ENCODE measurements at regions not wholly inside any gene's neighbourhood (a gene's known extent, or its start where the extent isn't known, plus 50 kb on each side); places are given as distances from the start of the nearest gene placed in this dataset.
"Not testable (repeated sequence)": the region's sequence is repeated elsewhere in the genome, so short reads cannot be mapped to it uniquely, and the experiment has no call there.

DNA sequence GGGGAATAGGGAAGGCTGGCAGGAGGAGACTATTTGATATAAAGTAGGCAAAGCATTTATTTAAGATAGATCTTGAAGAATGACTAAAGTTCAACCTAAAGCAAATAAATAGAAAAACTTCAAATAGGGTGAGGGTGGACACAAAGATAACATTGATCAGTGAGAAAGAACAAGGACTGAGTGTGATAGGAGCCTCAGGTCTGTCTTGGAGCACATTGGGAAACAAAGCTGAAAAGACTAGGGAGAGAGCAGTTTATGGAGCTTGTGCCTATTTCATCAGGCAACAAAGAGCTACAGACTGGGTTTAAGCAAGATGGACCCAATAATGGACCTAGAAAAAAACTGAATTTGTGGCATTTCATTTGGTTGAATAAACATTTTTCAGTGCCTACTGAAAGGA lies 425.6 kb downstream of the SMARCA1 start:
- no peak for DNase-seq (ENCODE audit: low read depth)
- TF ChIP-seq, protein P1, sequence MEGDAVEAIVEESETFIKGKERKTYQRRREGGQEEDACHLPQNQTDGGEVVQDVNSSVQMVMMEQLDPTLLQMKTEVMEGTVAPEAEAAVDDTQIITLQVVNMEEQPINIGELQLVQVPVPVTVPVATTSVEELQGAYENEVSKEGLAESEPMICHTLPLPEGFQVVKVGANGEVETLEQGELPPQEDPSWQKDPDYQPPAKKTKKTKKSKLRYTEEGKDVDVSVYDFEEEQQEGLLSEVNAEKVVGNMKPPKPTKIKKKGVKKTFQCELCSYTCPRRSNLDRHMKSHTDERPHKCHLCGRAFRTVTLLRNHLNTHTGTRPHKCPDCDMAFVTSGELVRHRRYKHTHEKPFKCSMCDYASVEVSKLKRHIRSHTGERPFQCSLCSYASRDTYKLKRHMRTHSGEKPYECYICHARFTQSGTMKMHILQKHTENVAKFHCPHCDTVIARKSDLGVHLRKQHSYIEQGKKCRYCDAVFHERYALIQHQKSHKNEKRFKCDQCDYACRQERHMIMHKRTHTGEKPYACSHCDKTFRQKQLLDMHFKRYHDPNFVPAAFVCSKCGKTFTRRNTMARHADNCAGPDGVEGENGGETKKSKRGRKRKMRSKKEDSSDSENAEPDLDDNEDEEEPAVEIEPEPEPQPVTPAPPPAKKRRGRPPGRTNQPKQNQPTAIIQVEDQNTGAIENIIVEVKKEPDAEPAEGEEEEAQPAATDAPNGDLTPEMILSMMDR (conservative IDR thresholded peaks at IDR 0.05; ENCODE audit: control insufficient read depth, insufficient read depth, low read depth, low read length) = no peak
- no peak overlapping the region for H3K4me3 ChIP-seq (ENCODE audit: control insufficient read depth, low read depth, low read length)

DNA sequence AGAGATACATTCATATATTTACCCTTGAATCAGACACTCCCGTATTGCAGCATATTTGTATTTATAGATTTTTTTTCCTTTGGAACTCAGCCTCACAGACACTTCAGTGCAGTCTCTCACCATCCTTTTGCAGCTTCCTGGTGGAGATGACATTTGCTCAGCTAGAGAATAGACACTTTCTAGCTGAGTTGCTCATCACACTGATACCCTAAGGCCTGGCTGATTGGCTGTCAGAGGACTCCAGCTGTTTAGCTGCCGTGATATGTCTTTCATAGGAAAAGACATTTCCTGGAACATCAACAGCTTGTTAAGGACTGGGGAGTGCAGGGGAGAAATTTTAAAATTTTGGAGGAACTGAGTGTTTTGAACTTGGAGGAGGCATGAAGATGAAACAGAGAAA lies 429.6 kb downstream of the SMARCA1 start:
- TF ChIP-seq, protein P1 (conservative IDR thresholded peaks at IDR 0.05; ENCODE audit: control insufficient read depth, insufficient read depth, low read depth, low read length) = no peak
- no peak overlapping the region for H3K4me3 ChIP-seq (ENCODE audit: control insufficient read depth, low read depth, low read length)
- DNase-seq (ENCODE audit: low read depth) = no peak

DNA sequence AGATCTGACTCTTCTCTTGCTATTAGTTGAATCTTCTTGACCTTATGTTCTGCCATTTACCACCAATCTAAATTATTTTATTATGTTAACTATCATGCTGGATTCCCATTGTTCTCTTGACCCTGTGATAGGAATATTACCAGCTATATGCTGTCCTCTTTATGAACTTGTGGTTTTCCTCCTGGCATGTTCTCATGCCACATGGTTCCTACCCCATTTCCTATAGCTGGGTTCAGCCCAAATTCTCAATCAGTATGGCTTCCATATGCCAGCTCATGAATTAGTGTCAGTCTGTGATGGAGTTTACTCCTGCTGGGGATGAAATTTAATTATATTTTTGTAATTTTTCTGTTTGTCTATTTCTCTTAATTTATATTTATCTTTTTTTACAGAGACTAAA lies 430.5 kb downstream of the SMARCA1 start:
- TF ChIP-seq, protein P1 (conservative IDR thresholded peaks at IDR 0.05; ENCODE audit: control insufficient read depth, insufficient read depth, low read depth, low read length) = no peak
- DNase-seq (ENCODE audit: low read depth) = no peak
- H3K4me3 ChIP-seq (ENCODE audit: control insufficient read depth, low read depth, low read length) = no peak overlapping the region

DNA sequence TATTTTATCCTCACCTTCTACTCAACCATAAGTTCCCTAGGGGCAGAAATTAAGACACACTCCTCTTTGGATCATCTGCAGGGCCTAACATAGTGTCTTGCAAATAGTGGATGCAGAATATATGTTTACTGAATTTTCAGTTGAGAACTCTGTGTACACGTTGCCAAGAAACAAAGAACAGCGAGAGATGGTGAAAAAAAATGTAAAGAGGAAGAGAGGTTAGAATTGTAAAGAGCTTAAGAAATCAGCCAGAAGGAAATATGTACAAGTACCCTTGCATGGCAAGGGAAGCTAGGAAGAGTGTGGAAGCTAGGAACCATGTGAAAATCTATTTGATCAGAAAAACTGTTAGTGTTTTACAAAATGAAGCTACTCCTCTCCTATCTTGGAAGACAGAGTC lies 431.0 kb downstream of the SMARCA1 start:
- DNase-seq (ENCODE audit: low read depth) = no peak
- H3K4me3 ChIP-seq (ENCODE audit: control insufficient read depth, low read depth, low read length) = no peak overlapping the region
- TF ChIP-seq, protein P1 (conservative IDR thresholded peaks at IDR 0.05; ENCODE audit: control insufficient read depth, insufficient read depth, low read depth, low read length) = no peak

DNA sequence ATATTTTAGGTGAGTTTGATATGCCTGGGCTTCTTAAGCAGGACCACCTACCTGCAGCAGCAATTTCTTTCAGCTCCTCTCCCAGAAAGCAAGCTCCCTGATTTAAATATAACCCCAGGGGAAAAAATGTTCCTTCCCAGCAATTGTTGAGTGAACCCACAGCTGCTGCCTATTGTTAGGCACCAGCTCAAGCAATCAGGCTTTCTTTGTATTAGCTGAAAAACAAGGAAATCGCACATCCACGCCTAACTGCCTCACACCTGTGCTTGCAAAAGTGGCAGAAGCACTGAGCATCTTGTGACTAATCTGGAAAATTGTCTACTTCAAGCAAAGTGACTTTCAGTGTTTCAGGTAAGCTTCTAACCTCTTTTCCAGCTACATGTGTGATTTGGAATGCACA lies 432.2 kb downstream of the SMARCA1 start:
- TF ChIP-seq, protein P1 (conservative IDR thresholded peaks at IDR 0.05; ENCODE audit: control insufficient read depth, insufficient read depth, low read depth, low read length) = no peak
- H3K4me3 ChIP-seq (ENCODE audit: control insufficient read depth, low read depth, low read length) = no peak overlapping the region
- no peak for DNase-seq (ENCODE audit: low read depth)

DNA sequence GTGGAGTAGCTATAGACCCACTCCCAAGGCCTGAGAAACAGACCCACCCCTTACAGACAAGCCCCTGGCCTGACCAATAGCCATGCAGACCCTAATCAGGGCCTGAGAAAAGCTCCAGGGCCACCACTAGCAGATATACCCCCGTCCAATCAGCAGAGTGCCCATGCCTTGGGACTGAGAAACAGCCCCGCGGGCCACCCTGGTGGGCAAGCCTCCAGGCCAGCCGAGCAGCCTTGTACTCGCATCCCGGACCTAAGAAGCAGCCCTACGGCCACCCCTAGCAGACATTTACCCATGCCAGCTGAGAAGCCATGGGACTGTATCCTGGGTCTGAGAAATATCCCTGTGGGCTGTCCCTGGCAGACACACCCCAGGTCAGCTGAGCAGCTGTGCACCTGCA lies 436.5 kb downstream of the SMARCA1 start:
- no peak overlapping the region for H3K4me3 ChIP-seq (ENCODE audit: control insufficient read depth, low read depth, low read length)
- TF ChIP-seq, protein P1 (conservative IDR thresholded peaks at IDR 0.05; ENCODE audit: control insufficient read depth, insufficient read depth, low read depth, low read length) = no peak
- no peak for DNase-seq (ENCODE audit: low read depth)

DNA sequence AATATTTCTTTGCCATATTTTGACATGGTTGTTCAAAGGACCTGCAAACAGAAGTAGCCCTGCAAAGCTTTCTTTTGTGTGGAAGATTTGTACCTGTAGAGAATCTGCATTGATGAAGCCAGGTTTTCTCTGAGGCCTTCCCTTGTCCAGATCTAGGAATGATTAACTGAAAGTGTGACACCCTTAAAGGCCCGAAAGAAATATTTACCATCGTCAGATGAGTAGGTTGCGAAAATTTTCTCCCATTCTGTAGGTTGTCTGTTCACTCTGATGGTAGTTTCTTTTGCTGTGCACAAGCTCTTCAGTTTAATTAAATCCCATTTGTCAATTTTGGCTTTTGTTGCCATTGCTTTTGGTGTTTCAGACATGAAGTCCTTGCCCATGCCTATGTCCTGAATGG lies 439.0 kb downstream of the SMARCA1 start:
- DNase-seq (ENCODE audit: low read depth); H3K4me3 ChIP-seq (ENCODE audit: control insufficient read depth, low read depth, low read length): not testable (repeated sequence)

Data from fibroblast of mammary gland (primary cell).